ENCODE measurements at regions not wholly inside any gene's neighbourhood (a gene's known extent, or its start where the extent isn't known, plus 50 kb on each side); places are given as distances from the start of the nearest gene placed in this dataset.

DNA sequence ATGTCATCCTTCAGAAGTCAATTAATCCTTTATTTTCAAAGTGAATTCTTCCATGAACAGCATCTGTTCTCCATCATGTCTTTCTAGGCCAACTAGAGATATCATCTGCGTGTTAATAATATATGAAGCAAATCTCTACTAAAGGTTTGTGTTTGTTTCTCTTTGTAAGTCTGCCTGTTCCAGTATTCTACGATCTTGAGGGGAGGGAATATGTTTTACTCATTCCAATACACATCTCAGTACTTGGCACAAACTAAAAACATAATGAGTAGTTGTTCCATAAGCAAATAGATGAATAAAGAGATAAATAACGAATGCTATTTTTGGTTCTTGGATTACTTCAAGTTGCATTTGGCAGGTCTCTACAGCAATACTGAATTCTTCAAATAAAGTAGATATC is 470.7 kb upstream of the GRIN3A start:
- WGBS, 2 donors = 63 to 71% methylated on average over 3 of the region's 3 CpGs
- no peaks in the 10 kb centered on the region for H3K4me1 ChIP-seq
- H3K27me3 ChIP-seq = no peaks in the 10 kb centered on the region
- TF ChIP-seq, protein P1, sequence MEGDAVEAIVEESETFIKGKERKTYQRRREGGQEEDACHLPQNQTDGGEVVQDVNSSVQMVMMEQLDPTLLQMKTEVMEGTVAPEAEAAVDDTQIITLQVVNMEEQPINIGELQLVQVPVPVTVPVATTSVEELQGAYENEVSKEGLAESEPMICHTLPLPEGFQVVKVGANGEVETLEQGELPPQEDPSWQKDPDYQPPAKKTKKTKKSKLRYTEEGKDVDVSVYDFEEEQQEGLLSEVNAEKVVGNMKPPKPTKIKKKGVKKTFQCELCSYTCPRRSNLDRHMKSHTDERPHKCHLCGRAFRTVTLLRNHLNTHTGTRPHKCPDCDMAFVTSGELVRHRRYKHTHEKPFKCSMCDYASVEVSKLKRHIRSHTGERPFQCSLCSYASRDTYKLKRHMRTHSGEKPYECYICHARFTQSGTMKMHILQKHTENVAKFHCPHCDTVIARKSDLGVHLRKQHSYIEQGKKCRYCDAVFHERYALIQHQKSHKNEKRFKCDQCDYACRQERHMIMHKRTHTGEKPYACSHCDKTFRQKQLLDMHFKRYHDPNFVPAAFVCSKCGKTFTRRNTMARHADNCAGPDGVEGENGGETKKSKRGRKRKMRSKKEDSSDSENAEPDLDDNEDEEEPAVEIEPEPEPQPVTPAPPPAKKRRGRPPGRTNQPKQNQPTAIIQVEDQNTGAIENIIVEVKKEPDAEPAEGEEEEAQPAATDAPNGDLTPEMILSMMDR (IDR thresholded peaks at IDR 0.05) = no peak
- TF ChIP-seq POLR2A (IDR thresholded peaks at IDR 0.05) = no peak
- no peaks in the 10 kb centered on the region for H3K36me3 ChIP-seq
- intact Hi-C loops (cut with DNase I) = no loop called here
- no peaks in the 10 kb centered on the region for H3K9me3 ChIP-seq
- no peak overlapping the region for H3K4me3 ChIP-seq (replicated peaks in 1 of 3)
- H3K27ac ChIP-seq = no peak overlapping the region
- DNase-seq = no peak

- DNase-seq = no peak
- intact Hi-C loops (cut with DNase I) = no loop called here
- no peaks in the 10 kb centered on the region for H3K4me1 ChIP-seq
- no peak for TF ChIP-seq POLR2A (IDR thresholded peaks at IDR 0.05)
- TF ChIP-seq, protein P1 (IDR thresholded peaks at IDR 0.05) = no peak
- H3K4me3 ChIP-seq (replicated peaks in 1 of 3) = no peak overlapping the region
- no peaks in the 10 kb centered on the region for H3K9me3 ChIP-seq
- 87 to 94% methylated on average over 4 of the region's 4 CpGs for WGBS, 2 donors
- H3K27me3 ChIP-seq = no peaks in the 10 kb centered on the region
- H3K36me3 ChIP-seq = no peaks in the 10 kb centered on the region
- H3K27ac ChIP-seq = no peak overlapping the region
Measured at GRCh38 chr9:102206432-102206831, 468.0 kb upstream of the GRIN3A start.

DNA sequence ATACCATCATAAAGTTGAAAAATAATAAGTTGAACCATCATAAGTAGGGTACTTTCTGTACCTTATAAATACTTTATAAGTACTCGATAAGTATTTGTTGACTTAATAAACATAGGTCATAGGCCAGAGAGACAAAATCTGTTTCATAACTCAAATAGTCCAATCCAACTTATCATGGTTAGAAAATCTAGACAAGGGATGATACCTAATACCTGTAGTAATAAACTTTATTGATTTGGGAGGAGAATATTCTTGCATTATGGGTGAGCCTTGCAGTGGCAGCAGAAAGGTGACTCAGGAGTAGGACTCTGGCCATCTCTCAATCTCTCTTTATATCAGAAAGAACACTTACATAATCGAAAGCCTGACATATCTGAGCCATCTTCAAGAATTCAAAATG is 466.8 kb upstream of the GRIN3A start:
- WGBS, 2 donors = 91 to 92% methylated on average over 2 of the region's 2 CpGs
- Histone ChIP-seq H3K27me3 (no peaks in the 10 kb centered on the region), H3K27ac (no peak overlapping the region), H3K4me1 (no peaks in the 10 kb centered on the region), H3K9me3 (no peaks in the 10 kb centered on the region), H3K36me3 (no peaks in the 10 kb centered on the region), H3K4me3 (replicated peaks in 1 of 3) (no peak overlapping the region)
- no peak for DNase-seq
- TF ChIP-seq, protein P1 (IDR thresholded peaks at IDR 0.05) = no peak
- TF ChIP-seq POLR2A (IDR thresholded peaks at IDR 0.05) = no peak
- intact Hi-C loops (cut with DNase I) = no loop called here

- Histone ChIP-seq H3K4me3 (replicated peaks in 1 of 3) (no peak overlapping the region), H3K27ac (no peak overlapping the region), H3K4me1 (no peaks in the 10 kb centered on the region), H3K27me3 (no peaks in the 10 kb centered on the region), H3K36me3 (no peaks in the 10 kb centered on the region), H3K9me3 (no peaks in the 10 kb centered on the region)
- intact Hi-C loops (cut with DNase I) = no loop called here
- DNase-seq = no peak
- TF ChIP-seq POLR2A (IDR thresholded peaks at IDR 0.05) = no peak
- TF ChIP-seq, protein P1 (IDR thresholded peaks at IDR 0.05) = no peak
- whole genome bisulfite sequencing, 2 donors = 64 to 71% methylated on average over 1 of the region's 1 CpG
Measured at GRCh38 chr9:102202126-102202525, 463.7 kb upstream of the GRIN3A start.

- TF ChIP-seq POLR2A (IDR thresholded peaks at IDR 0.05) = no peak
- TF ChIP-seq, protein P1 (IDR thresholded peaks at IDR 0.05) = no peak
- H3K4me3 ChIP-seq (replicated peaks in 1 of 3) = no peak overlapping the region
- WGBS, 2 donors = 63 to 67% methylated on average over 1 of the region's 1 CpG
- no peak overlapping the region for H3K27ac ChIP-seq
- no peaks in the 10 kb centered on the region for H3K27me3 ChIP-seq
- H3K4me1 ChIP-seq = no peaks in the 10 kb centered on the region
- no peaks in the 10 kb centered on the region for H3K9me3 ChIP-seq
- H3K36me3 ChIP-seq = no peaks in the 10 kb centered on the region
- intact Hi-C loops (cut with DNase I) = no loop called here
- no peak for DNase-seq
Measured at GRCh38 chr9:102185962-102186361, 447.5 kb upstream of the GRIN3A start.

All from thyroid gland (tissue), 4 donors.